HL-60 (cell line): ENCODE measurements at regions not wholly inside any gene's neighbourhood (a gene's known extent, or its start where the extent isn't known, plus 50 kb on each side); places are given as distances from the start of the nearest gene placed in this dataset.

Source experiments
- DNase-seq, 2 experiments: peaks; one replicate each; pipeline ENCODE4 v3.0.0-alpha.2; 2010 to 2020; ENCODE audit warnings: low read depth in 1 of 2, low spot score in 1 of 2
- H3K27ac ChIP-seq: fragments of 250-450 bp; sonication (Bioruptor Pico); replicated peaks from 2 replicates; pipeline ENCODE4 v1.5.1; 2020; ENCODE audit warnings: mild to moderate bottlenecking, moderate library complexity
- H3K27me3 ChIP-seq: fragments of 250-450 bp; sonication (Bioruptor Pico); 2 replicates; pipeline ENCODE4 v1.5.1; 2021; ENCODE audit warnings: mild to moderate bottlenecking, moderate library complexity; ENCODE audit not compliant: insufficient read depth, poor library complexity, severe bottlenecking
- H3K4me3 ChIP-seq: replicated peaks from 2 replicates; pipeline ENCODE4 v1.5.1; 2011; ENCODE audit warnings: mild to moderate bottlenecking, control low read depth, low read length; ENCODE audit not compliant: insufficient read depth
- GABPA ChIP-seq: IDR thresholded peaks from 2 replicates; pipeline ENCODE4 v1.6.1; 2012; ENCODE audit warnings: low read depth
- POLR2AphosphoS5 ChIP-seq: IDR thresholded peaks from 2 replicates; pipeline ENCODE4 v1.6.1; 2012; ENCODE audit warnings: low read depth
- SPI1 ChIP-seq: IDR thresholded peaks from 2 replicates; pipeline ENCODE4 v1.6.1; 2012; ENCODE audit warnings: low read depth, mild to moderate bottlenecking, borderline replicate concordance
- TF ChIP-seq, protein P1 (sequence below): IDR thresholded peaks from one replicate; pipeline ENCODE4 v1.5.1; 2011; ENCODE audit warnings: low read length, control low read depth, inconsistent platforms; ENCODE audit not compliant: insufficient read depth
- TF ChIP-seq, protein P2 (sequence below): IDR thresholded peaks from 2 replicates; pipeline ENCODE4 v1.6.1; 2012; ENCODE audit warnings: low read depth; ENCODE audit not compliant: insufficient replicate concordance

DNA sequence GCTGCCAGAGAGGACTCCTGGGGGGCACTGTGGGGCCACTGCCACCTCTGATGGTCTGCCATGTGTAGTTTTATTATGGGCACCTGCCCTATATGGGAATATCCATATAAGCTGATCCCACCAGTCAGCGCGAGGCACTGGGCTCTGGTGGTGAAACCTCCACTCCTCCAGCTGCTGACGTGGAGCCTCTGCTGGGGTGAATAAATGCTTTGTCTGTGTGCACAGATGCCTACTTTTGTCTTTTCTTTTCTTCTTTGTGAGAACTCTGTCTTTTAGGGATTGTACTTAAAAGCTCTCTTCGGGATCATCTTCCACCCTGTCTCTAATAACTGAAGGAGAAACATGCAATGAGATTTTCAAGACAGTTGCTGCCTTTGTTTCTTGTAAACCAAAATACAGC, 68.9 kb upstream of the NCK2 start:
- Histone ChIP-seq H3K27ac (no peak overlapping the region), H3K4me3 (no peak overlapping the region), H3K27me3 (no peaks in the 10 kb centered on the region)
- TF ChIP-seq, protein P1, sequence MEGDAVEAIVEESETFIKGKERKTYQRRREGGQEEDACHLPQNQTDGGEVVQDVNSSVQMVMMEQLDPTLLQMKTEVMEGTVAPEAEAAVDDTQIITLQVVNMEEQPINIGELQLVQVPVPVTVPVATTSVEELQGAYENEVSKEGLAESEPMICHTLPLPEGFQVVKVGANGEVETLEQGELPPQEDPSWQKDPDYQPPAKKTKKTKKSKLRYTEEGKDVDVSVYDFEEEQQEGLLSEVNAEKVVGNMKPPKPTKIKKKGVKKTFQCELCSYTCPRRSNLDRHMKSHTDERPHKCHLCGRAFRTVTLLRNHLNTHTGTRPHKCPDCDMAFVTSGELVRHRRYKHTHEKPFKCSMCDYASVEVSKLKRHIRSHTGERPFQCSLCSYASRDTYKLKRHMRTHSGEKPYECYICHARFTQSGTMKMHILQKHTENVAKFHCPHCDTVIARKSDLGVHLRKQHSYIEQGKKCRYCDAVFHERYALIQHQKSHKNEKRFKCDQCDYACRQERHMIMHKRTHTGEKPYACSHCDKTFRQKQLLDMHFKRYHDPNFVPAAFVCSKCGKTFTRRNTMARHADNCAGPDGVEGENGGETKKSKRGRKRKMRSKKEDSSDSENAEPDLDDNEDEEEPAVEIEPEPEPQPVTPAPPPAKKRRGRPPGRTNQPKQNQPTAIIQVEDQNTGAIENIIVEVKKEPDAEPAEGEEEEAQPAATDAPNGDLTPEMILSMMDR: no peak
- no peak for DNase-seq

DNA sequence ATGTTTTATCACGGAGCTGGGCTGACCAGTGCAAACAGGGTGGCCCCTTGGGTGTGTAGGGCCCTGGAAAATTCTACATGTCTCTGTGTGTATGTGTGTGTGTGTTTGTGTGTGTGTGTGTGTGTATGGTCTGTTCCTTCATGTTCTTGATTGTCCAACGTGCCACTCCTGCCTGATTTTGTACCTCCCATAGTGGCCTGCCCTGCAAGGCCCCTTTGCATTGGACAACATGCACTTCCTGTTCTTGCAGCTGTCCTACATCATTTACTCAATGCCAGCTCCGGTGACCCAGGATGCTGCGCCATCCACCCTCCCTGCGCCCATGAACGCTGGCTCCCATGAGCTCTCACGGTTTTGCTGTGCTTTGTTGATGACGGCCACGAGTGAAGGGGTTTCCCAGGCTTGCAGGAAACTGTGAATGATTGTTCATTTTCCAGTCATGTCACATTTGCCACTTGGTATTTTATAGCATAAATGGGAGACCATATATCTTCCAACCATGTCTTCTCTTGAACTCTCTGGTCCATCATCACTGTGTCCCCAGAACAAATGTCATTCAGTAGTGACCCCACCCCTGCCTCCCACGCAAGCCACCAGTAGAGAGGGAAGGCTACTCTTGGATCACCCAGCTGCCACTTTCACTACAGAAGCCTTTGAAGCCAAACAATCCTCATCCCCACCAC, 69.7 kb upstream of the NCK2 start:
- TF ChIP-seq, protein P2, sequence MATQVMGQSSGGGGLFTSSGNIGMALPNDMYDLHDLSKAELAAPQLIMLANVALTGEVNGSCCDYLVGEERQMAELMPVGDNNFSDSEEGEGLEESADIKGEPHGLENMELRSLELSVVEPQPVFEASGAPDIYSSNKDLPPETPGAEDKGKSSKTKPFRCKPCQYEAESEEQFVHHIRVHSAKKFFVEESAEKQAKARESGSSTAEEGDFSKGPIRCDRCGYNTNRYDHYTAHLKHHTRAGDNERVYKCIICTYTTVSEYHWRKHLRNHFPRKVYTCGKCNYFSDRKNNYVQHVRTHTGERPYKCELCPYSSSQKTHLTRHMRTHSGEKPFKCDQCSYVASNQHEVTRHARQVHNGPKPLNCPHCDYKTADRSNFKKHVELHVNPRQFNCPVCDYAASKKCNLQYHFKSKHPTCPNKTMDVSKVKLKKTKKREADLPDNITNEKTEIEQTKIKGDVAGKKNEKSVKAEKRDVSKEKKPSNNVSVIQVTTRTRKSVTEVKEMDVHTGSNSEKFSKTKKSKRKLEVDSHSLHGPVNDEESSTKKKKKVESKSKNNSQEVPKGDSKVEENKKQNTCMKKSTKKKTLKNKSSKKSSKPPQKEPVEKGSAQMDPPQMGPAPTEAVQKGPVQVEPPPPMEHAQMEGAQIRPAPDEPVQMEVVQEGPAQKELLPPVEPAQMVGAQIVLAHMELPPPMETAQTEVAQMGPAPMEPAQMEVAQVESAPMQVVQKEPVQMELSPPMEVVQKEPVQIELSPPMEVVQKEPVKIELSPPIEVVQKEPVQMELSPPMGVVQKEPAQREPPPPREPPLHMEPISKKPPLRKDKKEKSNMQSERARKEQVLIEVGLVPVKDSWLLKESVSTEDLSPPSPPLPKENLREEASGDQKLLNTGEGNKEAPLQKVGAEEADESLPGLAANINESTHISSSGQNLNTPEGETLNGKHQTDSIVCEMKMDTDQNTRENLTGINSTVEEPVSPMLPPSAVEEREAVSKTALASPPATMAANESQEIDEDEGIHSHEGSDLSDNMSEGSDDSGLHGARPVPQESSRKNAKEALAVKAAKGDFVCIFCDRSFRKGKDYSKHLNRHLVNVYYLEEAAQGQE: no peak
- TF ChIP-seq, protein P1: no peak
- TF ChIP-seq GABPA: no peak
- TF ChIP-seq SPI1: no peak
- no peak for TF ChIP-seq POLR2AphosphoS5
- no peak overlapping the region for H3K27ac ChIP-seq
- H3K4me3 ChIP-seq: no peak overlapping the region
- H3K27me3 ChIP-seq: no peaks in the 10 kb centered on the region
- DNase-seq: no peak

DNA sequence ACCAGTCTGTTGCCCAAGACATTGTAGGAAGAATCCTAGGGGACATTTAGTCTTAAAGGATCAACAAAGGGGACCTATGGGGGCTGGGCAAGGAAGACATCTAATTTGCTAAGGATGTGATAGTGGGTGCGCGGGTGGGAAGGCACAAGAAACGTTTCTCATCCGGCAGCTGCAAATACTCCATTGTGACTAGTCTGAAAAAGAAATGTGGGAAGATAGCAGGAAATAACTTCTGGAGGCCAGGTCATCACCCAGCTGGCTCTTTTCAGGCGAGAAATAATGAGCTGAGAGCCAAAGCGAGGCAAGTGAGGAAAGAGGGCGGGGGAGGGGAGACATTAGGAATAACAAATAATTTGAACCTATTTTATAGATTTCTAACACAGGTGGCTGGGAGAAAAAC, 70.3 kb upstream of the NCK2 start:
- DNase-seq: no peak
- TF ChIP-seq, protein P2: no peak
- TF ChIP-seq POLR2AphosphoS5 (no peak), GABPA (no peak), SPI1 (no peak)
- TF ChIP-seq, protein P1: no peak
- Histone ChIP-seq H3K27ac (no peak overlapping the region), H3K4me3 (no peak overlapping the region), H3K27me3 (no peaks in the 10 kb centered on the region)

DNA sequence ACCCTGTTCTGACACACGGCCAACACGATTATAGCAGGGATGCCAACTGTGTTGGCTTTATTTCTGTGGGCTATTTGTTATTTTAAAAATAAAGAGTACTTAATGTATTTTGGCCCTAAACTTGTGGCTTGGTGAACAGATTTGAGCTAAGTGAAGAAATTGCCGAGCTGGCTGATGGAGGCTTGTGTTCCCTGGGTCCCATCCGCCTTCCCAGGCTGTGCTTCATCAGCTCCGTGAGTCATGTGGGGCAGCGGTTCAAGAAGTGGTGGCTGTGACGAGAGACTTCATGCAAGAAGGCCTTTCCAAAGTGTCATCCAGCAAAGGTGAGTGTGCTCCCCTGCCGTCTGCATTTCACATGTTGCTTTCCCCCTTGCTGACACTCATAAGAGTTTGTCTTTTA, 73.6 kb upstream of the NCK2 start:
- TF ChIP-seq SPI1: no peak
- TF ChIP-seq, protein P2: no peak
- TF ChIP-seq POLR2AphosphoS5: no peak
- no peak for TF ChIP-seq GABPA
- TF ChIP-seq, protein P1: no peak
- no peak for DNase-seq
- Histone ChIP-seq H3K27me3 (no peaks in the 10 kb centered on the region), H3K4me3 (no peak overlapping the region), H3K27ac (no peak overlapping the region)
